ENCODE measurements at regions not wholly inside any gene's neighbourhood (a gene's known extent, or its start where the extent isn't known, plus 50 kb on each side); places are given as distances from the start of the nearest gene placed in this dataset.

DNA sequence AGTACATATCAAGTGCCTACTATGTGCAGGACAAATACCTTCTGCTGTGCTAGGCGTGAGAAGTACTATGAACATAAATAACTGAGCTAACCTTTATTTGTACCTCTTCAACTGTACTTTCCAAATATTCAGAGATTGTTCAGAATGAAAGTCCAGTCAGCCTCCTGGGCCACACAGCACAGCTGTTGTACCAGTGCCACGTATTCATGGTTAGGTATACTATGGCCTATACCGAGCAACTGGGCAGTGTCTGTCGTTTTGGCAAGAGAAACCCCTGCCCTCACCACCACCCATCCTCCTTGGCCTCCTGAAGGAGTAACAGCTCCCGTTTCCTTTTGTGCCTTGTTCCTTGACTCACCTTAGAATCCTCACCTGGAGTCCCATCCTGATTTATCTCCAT lies 53.0 kb downstream of the RASSF10 start:
- H3K36me3 ChIP-seq = no peaks in the 10 kb centered on the region
- 76 to 93% methylated on average over 5 of the region's 5 CpGs for WGBS, 2 donors
- H3K27me3 ChIP-seq = no peaks in the 10 kb centered on the region
- TF ChIP-seq, protein P1, sequence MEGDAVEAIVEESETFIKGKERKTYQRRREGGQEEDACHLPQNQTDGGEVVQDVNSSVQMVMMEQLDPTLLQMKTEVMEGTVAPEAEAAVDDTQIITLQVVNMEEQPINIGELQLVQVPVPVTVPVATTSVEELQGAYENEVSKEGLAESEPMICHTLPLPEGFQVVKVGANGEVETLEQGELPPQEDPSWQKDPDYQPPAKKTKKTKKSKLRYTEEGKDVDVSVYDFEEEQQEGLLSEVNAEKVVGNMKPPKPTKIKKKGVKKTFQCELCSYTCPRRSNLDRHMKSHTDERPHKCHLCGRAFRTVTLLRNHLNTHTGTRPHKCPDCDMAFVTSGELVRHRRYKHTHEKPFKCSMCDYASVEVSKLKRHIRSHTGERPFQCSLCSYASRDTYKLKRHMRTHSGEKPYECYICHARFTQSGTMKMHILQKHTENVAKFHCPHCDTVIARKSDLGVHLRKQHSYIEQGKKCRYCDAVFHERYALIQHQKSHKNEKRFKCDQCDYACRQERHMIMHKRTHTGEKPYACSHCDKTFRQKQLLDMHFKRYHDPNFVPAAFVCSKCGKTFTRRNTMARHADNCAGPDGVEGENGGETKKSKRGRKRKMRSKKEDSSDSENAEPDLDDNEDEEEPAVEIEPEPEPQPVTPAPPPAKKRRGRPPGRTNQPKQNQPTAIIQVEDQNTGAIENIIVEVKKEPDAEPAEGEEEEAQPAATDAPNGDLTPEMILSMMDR (IDR thresholded peaks at IDR 0.05) = no peak
- TF ChIP-seq POLR2A (IDR thresholded peaks at IDR 0.05) = no peak
- no peak overlapping the region for H3K4me3 ChIP-seq (replicated peaks in 1 of 3)
- peaks cover 4% of the 10 kb centered on the region in 2 donors for H3K4me1 ChIP-seq
- H3K27ac ChIP-seq = no peak overlapping the region
- no peaks in the 10 kb centered on the region for H3K9me3 ChIP-seq
- intact Hi-C loops (cut with DNase I) = no loop called here
- DNase-seq = no peak

DNA sequence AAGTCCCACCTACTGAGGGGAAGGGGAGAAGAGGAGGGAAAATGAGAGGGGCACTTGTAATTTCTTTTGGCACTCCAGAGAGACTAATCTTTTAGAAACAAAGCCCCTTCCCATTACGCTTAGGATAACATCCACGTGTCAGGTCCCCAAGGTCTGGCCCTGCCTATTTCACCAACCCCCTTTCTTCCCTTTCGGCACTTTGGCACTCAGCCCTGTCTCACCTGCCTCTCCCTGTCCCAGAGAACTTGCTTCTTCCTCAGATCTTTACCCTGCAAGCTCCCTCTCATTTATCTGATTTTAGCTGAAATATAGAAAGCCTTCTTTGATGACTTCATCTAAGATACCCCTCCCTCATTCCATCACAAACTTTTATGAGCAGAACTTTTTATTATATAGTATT lies 55.5 kb downstream of the RASSF10 start:
- no peak overlapping the region for H3K27ac ChIP-seq
- no peak overlapping the region for H3K4me3 ChIP-seq (replicated peaks in 1 of 3)
- peaks cover 4% of the 10 kb centered on the region in 2 donors for H3K4me1 ChIP-seq
- WGBS, 2 donors = 21 to 22% methylated on average over 3 of the region's 3 CpGs
- TF ChIP-seq POLR2A (IDR thresholded peaks at IDR 0.05) = no peak
- H3K9me3 ChIP-seq = no peaks in the 10 kb centered on the region
- intact Hi-C loops (cut with DNase I) = no loop called here
- H3K27me3 ChIP-seq = no peaks in the 10 kb centered on the region
- H3K36me3 ChIP-seq = no peaks in the 10 kb centered on the region
- peak; percentile 62 to 66 for DNase-seq

DNA sequence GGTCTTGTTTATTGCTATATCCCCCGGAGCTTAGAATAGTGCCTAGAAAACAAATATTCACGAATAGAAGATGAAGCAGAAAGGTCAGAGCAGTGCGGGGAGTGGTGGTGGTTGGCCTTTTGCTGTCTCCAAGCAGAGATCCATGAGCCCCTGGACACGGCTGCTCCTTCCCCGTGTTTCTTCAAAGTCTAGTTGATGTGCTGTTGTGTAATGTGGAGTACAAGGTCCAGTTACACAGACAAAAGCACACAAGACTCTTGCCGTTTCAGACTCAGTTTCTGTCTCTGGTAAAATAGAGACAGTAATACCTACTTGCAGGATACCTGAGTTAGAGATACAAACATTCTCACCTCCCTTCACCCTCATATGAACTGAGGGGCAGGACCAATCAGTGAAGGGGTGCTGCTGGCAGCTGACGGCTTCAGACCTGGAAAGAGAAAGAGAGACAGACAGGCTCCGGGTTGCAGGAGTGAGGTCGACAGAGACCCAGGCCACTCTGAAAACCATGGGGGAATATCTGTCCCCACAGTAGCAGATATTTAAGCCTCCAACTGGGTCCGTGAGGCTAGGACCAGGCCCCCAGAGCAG lies 56.2 kb downstream of the RASSF10 start:
- H3K36me3 ChIP-seq = no peaks in the 10 kb centered on the region
- 70 to 85% methylated on average over 10 of the region's 10 CpGs for WGBS, 2 donors
- intact Hi-C loops (cut with DNase I) = no loop called here

DNA sequence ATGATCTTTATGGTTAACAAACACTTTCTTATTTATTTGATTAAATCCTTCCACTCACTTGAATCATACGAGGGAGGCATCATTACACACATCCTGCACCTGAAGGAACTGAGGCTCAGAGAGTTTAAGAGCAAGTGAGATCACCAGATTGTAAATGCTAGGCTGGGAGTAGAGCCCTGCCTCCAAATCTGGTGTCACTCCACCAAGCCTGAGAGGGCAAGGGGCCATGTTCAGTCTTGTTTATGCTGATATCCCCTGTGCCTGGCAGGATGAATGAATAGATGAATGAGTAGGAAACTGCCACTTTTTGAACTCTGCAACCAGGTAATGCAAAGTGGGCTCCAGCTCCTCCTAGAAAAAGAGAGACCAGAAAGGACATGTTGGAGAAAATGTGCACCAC lies 59.1 kb downstream of the RASSF10 start:
- intact Hi-C loops (cut with DNase I) = no loop called here
- no peaks in the 10 kb centered on the region for H3K36me3 ChIP-seq
- no peak for DNase-seq
- no peak overlapping the region for H3K27ac ChIP-seq
- no peak for TF ChIP-seq POLR2A (IDR thresholded peaks at IDR 0.05)
- H3K27me3 ChIP-seq = no peaks in the 10 kb centered on the region
- no peak overlapping the region for H3K4me3 ChIP-seq (replicated peaks in 1 of 3)
- no peaks in the 10 kb centered on the region for H3K9me3 ChIP-seq
- 81 to 87% methylated on average over 1 of the region's 1 CpG for WGBS, 2 donors
- H3K4me1 ChIP-seq = peaks cover 4% of the 10 kb centered on the region in 2 donors

More for the DNA sequence above, 56.2 kb downstream of the RASSF10 start:
- H3K4me3 ChIP-seq (replicated peaks in 1 of 3) = no peak overlapping the region
- no peaks in the 10 kb centered on the region for H3K27me3 ChIP-seq
- H3K9me3 ChIP-seq = no peaks in the 10 kb centered on the region
- no peak overlapping the region for H3K27ac ChIP-seq
- TF ChIP-seq, protein P1 (IDR thresholded peaks at IDR 0.05) = no peak
- no peak for TF ChIP-seq POLR2A (IDR thresholded peaks at IDR 0.05)
- H3K4me1 ChIP-seq = peaks cover 4% of the 10 kb centered on the region in 2 donors
- DNase-seq = no peak

DNA sequence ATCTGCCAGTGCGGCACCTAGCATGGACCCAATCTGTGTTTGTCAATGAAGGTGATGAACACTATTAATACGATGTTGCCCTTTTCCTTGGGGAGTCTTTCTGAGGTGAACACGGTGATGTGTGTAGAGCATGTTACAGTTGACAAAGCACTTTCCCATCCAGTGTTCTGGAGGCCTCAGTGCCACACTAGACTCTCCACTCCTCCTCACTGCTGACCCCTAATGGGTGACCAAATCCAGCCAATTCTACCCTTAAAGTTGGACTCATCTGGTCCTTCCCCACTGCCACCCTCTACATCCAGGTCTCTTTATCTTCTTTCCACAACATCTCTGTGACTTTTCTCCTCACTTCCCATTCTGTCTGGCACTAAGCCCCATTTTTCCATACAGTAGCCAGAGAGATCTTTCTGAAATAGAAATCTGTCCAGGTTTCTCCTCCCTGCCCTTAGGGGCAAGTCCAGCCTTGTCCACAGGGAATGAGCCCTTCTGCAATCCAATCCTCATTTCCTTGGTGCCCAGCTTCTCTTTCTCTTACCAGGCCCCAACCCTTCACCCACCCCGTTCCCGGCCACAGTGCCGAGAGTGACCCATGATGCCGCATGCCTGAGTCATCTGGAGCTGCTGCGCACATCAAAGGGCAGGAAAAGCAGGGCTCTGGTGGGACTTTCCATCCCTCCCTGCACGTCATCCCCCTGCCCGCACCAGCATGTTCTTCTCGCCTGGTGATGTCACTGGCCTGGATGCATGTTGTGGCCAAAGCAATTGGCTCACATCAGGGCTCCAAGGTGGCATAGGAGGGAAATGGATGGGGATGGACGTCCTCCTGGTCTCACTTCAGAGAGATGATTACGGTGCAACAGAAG lies 64.2 kb downstream of the RASSF10 start:
- intact Hi-C loops (cut with DNase I) = no loop called here
- no peak for TF ChIP-seq POLR2A (IDR thresholded peaks at IDR 0.05)
- TF ChIP-seq, protein P1 (IDR thresholded peaks at IDR 0.05) = no peak
- no peaks in the 10 kb centered on the region for H3K27me3 ChIP-seq
- 92% methylated on average over 12 to 13 of the region's 13 CpGs for WGBS, 2 donors
- H3K9me3 ChIP-seq = no peaks in the 10 kb centered on the region
- no peaks in the 10 kb centered on the region for H3K4me1 ChIP-seq
- DNase-seq = no peak
- no peak overlapping the region for H3K4me3 ChIP-seq (replicated peaks in 1 of 3)
- no peaks in the 10 kb centered on the region for H3K36me3 ChIP-seq
- no peak overlapping the region for H3K27ac ChIP-seq

Data from thyroid gland (tissue), 4 donors.